Breast epithelium (tissue), 4 donors: ENCODE measurements at regions not wholly inside any gene's neighbourhood (a gene's known extent, or its start where the extent isn't known, plus 50 kb on each side); places are given as distances from the start of the nearest gene placed in this dataset.
"Not testable (repeated sequence)": the region's sequence is repeated elsewhere in the genome, so short reads cannot be mapped to it uniquely, and the experiment has no call there.

Experiments
- DNase-seq, 2 donors: peaks; one replicate each; pipeline ENCODE4 v3.0.0-alpha.2; 2019; ENCODE audit warnings: low spot score in 2 of 2
- H3K27ac ChIP-seq, 2 donors: fragments of 200-600 bp; sonication (generic) in 1 of 2; one replicate each; pipeline ENCODE4 v1.5.1; 2016 to 2019; ENCODE audit warnings: mild to moderate bottlenecking in 1 of 2
- H3K27me3 ChIP-seq, 2 donors: fragments of 200-600 bp; sonication (generic) in 1 of 2; one replicate each; pipeline versions ENCODE4 v1.5.1 to v1.6.0; 2017 to 2019; ENCODE audit warnings: control low read depth in 1 of 2, mild to moderate bottlenecking in 1 of 2
- H3K36me3 ChIP-seq: fragments of 200-600 bp; one replicate; pipeline ENCODE4 v1.5.1; 2019
- H3K4me1 ChIP-seq, 2 donors: fragments of 200-600 bp; sonication (generic); one replicate each; pipeline ENCODE4 v1.5.1; 2016 to 2019; ENCODE audit warnings: control low read depth in 1 of 2
- H3K4me3 ChIP-seq, 3 donors: fragments of 200-600 bp; sonication (generic); 1 replicate in 2 of 3; 2 replicates in 1 of 3; pipeline ENCODE4 v1.5.1; 2016 to 2019; ENCODE audit warnings: mild to moderate bottlenecking in 3 of 3, moderate library complexity in 2 of 3
- H3K9me3 ChIP-seq, 2 donors: fragments of 200-600 bp; sonication (generic) in 1 of 2; one replicate each; pipeline ENCODE4 v1.5.1; 2016 to 2019; ENCODE audit warnings: control low read depth in 1 of 2
- CTCF ChIP-seq, 3 donors: fragments of 450-650 bp; IDR thresholded peaks; one replicate each; pipeline ENCODE4 v1.5.1; 2016 to 2017; ENCODE audit warnings: antibody characterized with exemption in 3 of 3, mild to moderate bottlenecking in 3 of 3, moderate library complexity in 3 of 3
- POLR2A ChIP-seq: fragments of 450-650 bp; IDR thresholded peaks from one replicate; pipeline ENCODE4 v1.6.1; 2016; ENCODE audit warnings: antibody characterized with exemption, mild to moderate bottlenecking, moderate library complexity
- POLR2AphosphoS5 ChIP-seq, 3 donors: sonication (generic); formaldehyde crosslinking; IDR thresholded peaks; one replicate each; pipeline ENCODE4 v1.6.1; 2017; ENCODE audit warnings: antibody characterized with exemption in 3 of 3
- intact Hi-C: fragments of 100-400 bp; cut with DNase I; formaldehyde crosslinking; loops from one replicate; pipeline ENCODE4 v1.15.1; 2023; ENCODE audit warnings: low total_unique reads

GRCh38 chr12:125861299-125862281 is 796.4 kb downstream of the AACS start:
- peaks cover 0 to 12% of the 10 kb centered on the region in 2 donors for H3K27me3 ChIP-seq
- no peaks in the 10 kb centered on the region for H3K4me1 ChIP-seq
- peaks cover 3 to 11% of the 10 kb centered on the region in 2 donors for H3K9me3 ChIP-seq
- no peak for DNase-seq
- TF ChIP-seq POLR2A (no peak), POLR2AphosphoS5 (IDR thresholded peaks at IDR 0.05) (no peak), CTCF (IDR thresholded peaks at IDR 0.05) (no peak)
- intact Hi-C loops = no loop called here
- no peaks in the 10 kb centered on the region for H3K36me3 ChIP-seq
- H3K27ac ChIP-seq = no peak overlapping the region
- peak overlapping the region in 2 of 3 donors; percentile 6 to 33 for H3K4me3 ChIP-seq

- DNase-seq, H3K4me1 ChIP-seq, H3K27ac ChIP-seq, intact Hi-C loops, H3K4me3 ChIP-seq, H3K36me3 ChIP-seq: not testable (repeated sequence)
- Histone ChIP-seq H3K9me3 (peaks cover 3 to 11% of the 10 kb centered on the region in 2 donors), H3K27me3 (peaks cover 0 to 12% of the 10 kb centered on the region in 2 donors)
Observed at GRCh38 chr12:125865236-125865635, 800.0 kb downstream of the AACS start.

GRCh38 chr12:125871811-125872594 is 806.8 kb downstream of the AACS start:
- no peaks in the 10 kb centered on the region for H3K4me1 ChIP-seq
- no peaks in the 10 kb centered on the region for H3K27me3 ChIP-seq
- H3K27ac ChIP-seq = no peak overlapping the region
- H3K4me3 ChIP-seq = no peak overlapping the region
- TF ChIP-seq CTCF (IDR thresholded peaks at IDR 0.05) (no peak), POLR2A (no peak), POLR2AphosphoS5 (IDR thresholded peaks at IDR 0.05) (no peak)
- DNase-seq = no peak
- H3K9me3 ChIP-seq = no peaks in the 10 kb centered on the region
- no peaks in the 10 kb centered on the region for H3K36me3 ChIP-seq
- intact Hi-C loops = no loop called here

GRCh38 chr12:125873016-125873415 is 807.8 kb downstream of the AACS start:
- TF ChIP-seq POLR2A = no peak
- TF ChIP-seq CTCF (IDR thresholded peaks at IDR 0.05) = no peak
- TF ChIP-seq POLR2AphosphoS5 (IDR thresholded peaks at IDR 0.05) = no peak
- no peak overlapping the region for H3K27ac ChIP-seq
- no peaks in the 10 kb centered on the region for H3K9me3 ChIP-seq
- no peak for DNase-seq
- no peaks in the 10 kb centered on the region for H3K27me3 ChIP-seq
- H3K36me3 ChIP-seq = no peaks in the 10 kb centered on the region
- no peaks in the 10 kb centered on the region for H3K4me1 ChIP-seq
- intact Hi-C loops = no loop called here
- no peak overlapping the region for H3K4me3 ChIP-seq

- intact Hi-C loops = no loop called here
- TF ChIP-seq POLR2AphosphoS5 (IDR thresholded peaks at IDR 0.05) (no peak), CTCF (IDR thresholded peaks at IDR 0.05) (no peak), POLR2A (no peak)
- Histone ChIP-seq H3K36me3 (no peaks in the 10 kb centered on the region), H3K4me3 (no peak overlapping the region), H3K9me3 (no peaks in the 10 kb centered on the region), H3K27me3 (no peaks in the 10 kb centered on the region), H3K27ac (no peak overlapping the region), H3K4me1 (no peaks in the 10 kb centered on the region)
- DNase-seq = no peak
Observed at GRCh38 chr12:125878483-125878882, 813.2 kb downstream of the AACS start.
